H1 (cell line): ENCODE measurements at regions not wholly inside any gene's neighbourhood (a gene's known extent, or its start where the extent isn't known, plus 50 kb on each side); places are given as distances from the start of the nearest gene placed in this dataset.

Experiments used
- CTCF ChIA-PET: fragments of 300-600 bp; sonication (Branson Sonifier 250); formaldehyde crosslinking; loops from one replicate; lab custom pipeline; 2021; ENCODE audit not compliant: partially characterized antibody; lab: Charles Lee
- POLR2A ChIA-PET: fragments of 300-600 bp; sonication (Branson Sonifier 250); formaldehyde crosslinking; loops from one replicate; lab custom pipeline; 2021; ENCODE audit warnings: inconsistent platforms; ENCODE audit not compliant: partially characterized antibody; lab: Charles Lee
- DNase-seq, 2 experiments: peaks; one replicate each; pipeline versions ENCODE4 v3.0.0 to v3.0.0-alpha.2; 2010 to 2022; ENCODE audit warnings: low spot score in 2 of 2, low read depth in 1 of 2, mixed read lengths in 1 of 2
- FAIRE-seq: peaks from 2 replicates; lab custom pipeline; 2011; peaks lifted over from hg19 to GRCh38; lab: Jason Lieb, UNC
- H2AFZ ChIP-seq: 2 replicates; pipeline ENCODE4 v1.8.1; 2012; ENCODE audit warnings: low read length, inconsistent platforms
- H2AK5ac ChIP-seq: 2 replicates; pipeline ENCODE4 v1.6.1; 2013; ENCODE audit warnings: low read depth, low read length
- H2BK120ac ChIP-seq: replicated peaks from 2 replicates; pipeline ENCODE3; 2013; ENCODE audit warnings: low read depth, low read length, inconsistent platforms
- H2BK12ac ChIP-seq: 2 replicates; pipeline ENCODE4 v1.6.1; 2013; ENCODE audit warnings: low read depth, low read length
- H2BK15ac ChIP-seq: 2 replicates; pipeline ENCODE4 v1.6.1; 2013; ENCODE audit warnings: low read length
- H2BK20ac ChIP-seq: 2 replicates; pipeline ENCODE4 v1.6.1; 2013; ENCODE audit warnings: low read length
- H2BK5ac ChIP-seq: 2 replicates; pipeline ENCODE4 v1.6.1; 2013; ENCODE audit warnings: low read depth, low read length
- H3K14ac ChIP-seq: 2 replicates; pipeline ENCODE4 v1.6.1; 2013; ENCODE audit warnings: inconsistent platforms; ENCODE audit not compliant: insufficient read length
- H3K18ac ChIP-seq: 2 replicates; pipeline ENCODE4 v1.6.1; 2013; ENCODE audit warnings: low read length; ENCODE audit errors: extremely low read depth
- H3K23ac ChIP-seq: 2 replicates; pipeline ENCODE4 v1.6.1; 2013; ENCODE audit warnings: inconsistent platforms; ENCODE audit not compliant: insufficient read length
- H3K23me2 ChIP-seq: 2 replicates; pipeline ENCODE4 v1.6.1; 2013; ENCODE audit warnings: low read depth, low read length
- H3K27ac ChIP-seq: 2 replicates; pipeline ENCODE4 v1.6.1; 2011; ENCODE audit warnings: low read depth, low read length, inconsistent platforms
- H3K27me3 ChIP-seq, 4 experiments: replicated peaks in 1 of 4; 1 replicate in 1 of 4; 2 replicates in 3 of 4; pipeline versions ENCODE4 v1.6.1 to v1.8.1; 2011 to 2013; ENCODE audit warnings: low read length in 3 of 4, mild to moderate bottlenecking in 3 of 4, inconsistent platforms in 2 of 4, mixed read lengths in 2 of 4, moderate library complexity in 1 of 4; ENCODE audit not compliant: control insufficient read depth in 3 of 4, insufficient read depth in 3 of 4; ENCODE audit errors: extremely low read depth in 1 of 4
- H3K36me3 ChIP-seq, 4 experiments: 2 replicates each; pipeline versions ENCODE4 v1.6.1 to v1.8.1; 2011 to 2013; ENCODE audit warnings: mild to moderate bottlenecking in 4 of 4, low read length in 3 of 4, moderate library complexity in 2 of 4, control low read depth in 1 of 4, inconsistent platforms in 1 of 4; ENCODE audit not compliant: insufficient read depth in 4 of 4, control insufficient read depth in 2 of 4
- H3K4ac ChIP-seq: replicated peaks from 2 replicates; pipeline ENCODE3; 2013; ENCODE audit warnings: low read length, low read depth, mixed read lengths, inconsistent platforms; ENCODE audit not compliant: insufficient read length
- H3K4me1 ChIP-seq, 4 experiments: replicated peaks in 1 of 4; 1 replicate in 1 of 4; 2 replicates in 3 of 4; pipeline versions ENCODE4 v1.6.1 to v1.8.1; 2011 to 2013; ENCODE audit warnings: low read length in 3 of 4, inconsistent platforms in 2 of 4, mixed read lengths in 1 of 4; ENCODE audit not compliant: insufficient read depth in 4 of 4, control insufficient read depth in 3 of 4
- H3K4me2 ChIP-seq, 2 experiments: 2 replicates each; pipeline versions ENCODE4 v1.6.1 to v1.8.1; 2011 to 2013; ENCODE audit warnings: low read depth in 2 of 2, low read length in 2 of 2, control low read depth in 1 of 2, inconsistent platforms in 1 of 2, mild to moderate bottlenecking in 1 of 2; ENCODE audit not compliant: insufficient read depth in 1 of 2
- H3K4me3 ChIP-seq, 4 experiments: fragments of 200-600, 300-600 bp in 1 of 4; sonication (generic), shearing (Covaris generic), sonication (Bioruptor Twin) in 1 of 4; 2 replicates each; pipeline versions ENCODE4 v1.5.1 to v1.8.1; 2011 to 2016; ENCODE audit warnings: low read length in 4 of 4, low read depth in 3 of 4, control low read depth in 2 of 4, inconsistent platforms in 2 of 4, mild to moderate bottlenecking in 2 of 4, mixed read lengths in 1 of 4, moderate library complexity in 1 of 4; ENCODE audit not compliant: insufficient read depth in 2 of 4; ENCODE audit errors: extremely low read depth in 1 of 4
- H3K56ac ChIP-seq: replicated peaks from 2 replicates; pipeline ENCODE3; 2013; ENCODE audit warnings: low read depth, mild to moderate bottlenecking, mixed read lengths, low read length, inconsistent platforms; ENCODE audit not compliant: insufficient read length
- H3K79me1 ChIP-seq: 2 replicates; pipeline ENCODE4 v1.6.1; 2013; ENCODE audit warnings: low read depth, low read length, control low read depth
- H3K79me2 ChIP-seq, 2 experiments: 2 replicates each; pipeline versions ENCODE4 v1.6.1 to v1.8.1; 2012 to 2013; ENCODE audit warnings: low read length in 2 of 2, mild to moderate bottlenecking in 2 of 2, inconsistent platforms in 1 of 2; ENCODE audit not compliant: insufficient read depth in 2 of 2, control insufficient read depth in 1 of 2
- H3K9ac ChIP-seq, 4 experiments: replicated peaks in 1 of 4; 1 replicate in 1 of 4; 2 replicates in 3 of 4; pipeline versions ENCODE4 v1.6.1 to v1.8.1; 2011 to 2013; ENCODE audit warnings: low read depth in 3 of 4, low read length in 3 of 4, control low read depth in 2 of 4, mild to moderate bottlenecking in 2 of 4, moderate library complexity in 2 of 4, inconsistent platforms in 1 of 4; ENCODE audit errors: extremely low read depth in 1 of 4
- H3K9me3 ChIP-seq, 2 experiments: 2 replicates each; pipeline versions ENCODE4 v1.6.1 to v1.8.1; 2012 to 2013; ENCODE audit warnings: mild to moderate bottlenecking in 2 of 2, moderate library complexity in 2 of 2, control low read depth in 1 of 2, inconsistent platforms in 1 of 2, low read depth in 1 of 2, low read length in 1 of 2, mixed read lengths in 1 of 2; ENCODE audit not compliant: insufficient read depth in 2 of 2
- H4K20me1 ChIP-seq, 2 experiments: replicated peaks in 1 of 2; 2 replicates each; pipeline versions ENCODE3 to v1.8.1; 2011 to 2013; ENCODE audit warnings: inconsistent platforms in 2 of 2, low read length in 2 of 2, mild to moderate bottlenecking in 1 of 2; ENCODE audit not compliant: insufficient read depth in 2 of 2, control insufficient read depth in 1 of 2
- H4K5ac ChIP-seq: 2 replicates; pipeline ENCODE4 v1.6.1; 2013; ENCODE audit warnings: low read length, low read depth, mixed read lengths, inconsistent platforms; ENCODE audit not compliant: insufficient read length
- H4K8ac ChIP-seq: 2 replicates; pipeline ENCODE4 v1.8.0; 2013; ENCODE audit warnings: mild to moderate bottlenecking, moderate library complexity, low read length, inconsistent platforms; ENCODE audit not compliant: insufficient read depth; ENCODE audit errors: extremely low read depth
- H4K91ac ChIP-seq: replicated peaks from 2 replicates; pipeline ENCODE3; 2013; ENCODE audit warnings: low read length, mixed read lengths, inconsistent platforms; ENCODE audit not compliant: insufficient read length
- ASH2L ChIP-seq: fragments of 200-600, 300-600 bp; sonication (generic); IDR thresholded peaks from one replicate; pipeline ENCODE4 v1.7.1; 2017; ENCODE audit warnings: low read length
- GTF2F1 ChIP-seq: IDR thresholded peaks from 2 replicates; pipeline ENCODE4 v1.6.1; 2012; ENCODE audit warnings: low read depth, low read length, improper control_type of control experiment, borderline replicate concordance
- RNF2 ChIP-seq: fragments of 200-900, 300-1000 bp; sonication (generic); IDR thresholded peaks from 2 replicates; pipeline ENCODE4 v1.7.1; 2016; ENCODE audit warnings: borderline replicate concordance, low read depth, mild to moderate bottlenecking, antibody characterized with exemption, low read length; ENCODE audit not compliant: poor library complexity, severe bottlenecking; ENCODE audit errors: missing control alignments
- WGBS, 2 experiments: shearing (Covaris generic) in 1 of 2; methylation state at CpG; one replicate each; pipeline versions ENCODE4 v1.1.6 to v1.1.7; 2013 to 2015; ENCODE audit warnings: low lambda C conversion rate in 2 of 2, mixed read lengths in 2 of 2, inconsistent platforms in 1 of 2, low coverage in 1 of 2, missing lambda C conversion rate in 1 of 2; ENCODE audit not compliant: insufficient replicate concordance in 2 of 2, insufficient coverage in 1 of 2, insufficient read length in 1 of 2; ENCODE audit errors: extremely low coverage in 1 of 2, missing lambda C conversion rate in 1 of 2; 5-methylcytosine and 5-hydroxymethylcytosine counted together

- Histone ChIP-seq H3K56ac (no peak overlapping the region), H4K5ac (no peak overlapping the region), H3K36me3 (no peaks in the 10 kb centered on the region), H4K91ac (no peak overlapping the region), H3K4me3 (no peak overlapping the region), H3K4ac (no peak overlapping the region), H3K79me2 (no peaks in the 10 kb centered on the region), H3K27ac (no peak overlapping the region), H3K79me1 (no peaks in the 10 kb centered on the region), H4K20me1 (no peaks in the 10 kb centered on the region), H3K9me3 (no peaks in the 10 kb centered on the region), H3K4me1 (0 out of 7 replicates have a peak, but pooled peaks cover 0 to 2% (median 0%) of the 10 kb centered on the region in 4 experiments), H2BK12ac (no peak overlapping the region), H3K23ac (no peak overlapping the region), H2BK120ac (no peak overlapping the region), H3K23me2 (no peaks in the 10 kb centered on the region), H3K4me2 (no peak overlapping the region), H3K27me3 (no peaks in the 10 kb centered on the region), H4K8ac (no peak overlapping the region), H2AK5ac (no peak overlapping the region), H2BK15ac (no peak overlapping the region), H3K14ac (no peak overlapping the region), H2AFZ (no peak overlapping the region), H3K9ac (no peak overlapping the region), H3K18ac (no peak overlapping the region), H2BK5ac (no peak overlapping the region), H2BK20ac (no peak overlapping the region)
- no peak for TF ChIP-seq GTF2F1
- no peak for TF ChIP-seq RNF2
- no peak for TF ChIP-seq ASH2L
- DNase-seq (no peak), FAIRE-seq (no peak)
- POLR2A ChIA-PET = no interaction called here
- CTCF ChIA-PET = no interaction called here
- 97% methylated on average over 1 of the region's 1 CpG; no CpG with 5 or more reads in 1 of the 2 experiments for WGBS, 2 experiments
These were observed 332.6 kb downstream of the SLITRK1 start for GRCh38 chr13:83549671-83550070.
